Hepatocyte (in vitro differentiated cells): ENCODE measurements at regions not wholly inside any gene's neighbourhood (a gene's known extent, or its start where the extent isn't known, plus 50 kb on each side); places are given as distances from the start of the nearest gene placed in this dataset.

ENCODE experiments used
- EZH2 ChIP-seq: fragments of 200-600 bp; sonication (generic); IDR thresholded peaks from 2 replicates; pipeline ENCODE4 v1.6.1; 2016; ENCODE audit warnings: antibody characterized with exemption, mild to moderate bottlenecking, borderline replicate concordance
- EZH2phosphoT487 ChIP-seq: fragments of 200-600 bp; sonication (generic); IDR thresholded peaks from one replicate; pipeline ENCODE4 v1.6.1; 2018; ENCODE audit warnings: antibody characterized with exemption, mild to moderate bottlenecking, low read depth, moderate library complexity; ENCODE audit not compliant: unreplicated experiment, severe bottlenecking
- TF ChIP-seq, protein P1 (sequence below): fragments of 200-600 bp; sonication (generic); IDR thresholded peaks from 2 replicates; pipeline ENCODE4 v1.5.1; 2016; ENCODE audit warnings: antibody characterized with exemption, mild to moderate bottlenecking; ENCODE audit not compliant: poor library complexity

DNA sequence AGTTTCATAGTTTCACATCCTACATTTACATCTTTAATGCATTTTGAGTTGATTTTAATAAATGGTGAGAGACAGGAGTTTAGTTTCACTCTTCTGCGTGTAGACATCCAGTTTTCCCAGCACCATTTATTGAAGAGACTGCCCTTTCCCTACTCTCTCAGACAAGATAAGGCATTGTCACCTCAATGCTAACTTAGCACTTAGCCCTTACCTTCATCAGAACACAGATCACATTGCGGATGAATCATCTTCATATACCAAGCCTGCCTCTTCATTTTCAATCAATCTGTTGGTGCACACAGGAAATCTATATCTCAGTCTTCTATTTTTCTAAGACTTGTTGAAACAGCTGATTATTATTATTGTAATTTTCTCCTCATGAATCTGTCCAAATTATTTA is 396.6 kb upstream of the NBEA start:
- TF ChIP-seq, protein P1, sequence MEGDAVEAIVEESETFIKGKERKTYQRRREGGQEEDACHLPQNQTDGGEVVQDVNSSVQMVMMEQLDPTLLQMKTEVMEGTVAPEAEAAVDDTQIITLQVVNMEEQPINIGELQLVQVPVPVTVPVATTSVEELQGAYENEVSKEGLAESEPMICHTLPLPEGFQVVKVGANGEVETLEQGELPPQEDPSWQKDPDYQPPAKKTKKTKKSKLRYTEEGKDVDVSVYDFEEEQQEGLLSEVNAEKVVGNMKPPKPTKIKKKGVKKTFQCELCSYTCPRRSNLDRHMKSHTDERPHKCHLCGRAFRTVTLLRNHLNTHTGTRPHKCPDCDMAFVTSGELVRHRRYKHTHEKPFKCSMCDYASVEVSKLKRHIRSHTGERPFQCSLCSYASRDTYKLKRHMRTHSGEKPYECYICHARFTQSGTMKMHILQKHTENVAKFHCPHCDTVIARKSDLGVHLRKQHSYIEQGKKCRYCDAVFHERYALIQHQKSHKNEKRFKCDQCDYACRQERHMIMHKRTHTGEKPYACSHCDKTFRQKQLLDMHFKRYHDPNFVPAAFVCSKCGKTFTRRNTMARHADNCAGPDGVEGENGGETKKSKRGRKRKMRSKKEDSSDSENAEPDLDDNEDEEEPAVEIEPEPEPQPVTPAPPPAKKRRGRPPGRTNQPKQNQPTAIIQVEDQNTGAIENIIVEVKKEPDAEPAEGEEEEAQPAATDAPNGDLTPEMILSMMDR, result no peak
- TF ChIP-seq EZH2 (no peak), EZH2phosphoT487 (no peak)
